Astrocyte of the spinal cord (primary cell): ENCODE measurements at regions not wholly inside any gene's neighbourhood (a gene's known extent, or its start where the extent isn't known, plus 50 kb on each side); places are given as distances from the start of the nearest gene placed in this dataset.

Experiments
- DNase-seq: peaks from one replicate; pipeline ENCODE4 v3.0.0; 2011; ENCODE audit warnings: low read depth, low spot score
- H3K4me3 ChIP-seq: 2 replicates; pipeline ENCODE4 v1.5.1; 2011; ENCODE audit warnings: low read depth, mild to moderate bottlenecking, low read length, moderate library complexity
- CTCF ChIP-seq: IDR thresholded peaks from 2 replicates; pipeline ENCODE4 v1.5.1; 2012; ENCODE audit warnings: low read depth, mild to moderate bottlenecking, low read length, inconsistent platforms
- in situ Hi-C: cut with HindIII; loops from 2 replicates; pipeline ENCODE4 v1.10.0; 2017; ENCODE audit warnings: low sequenced_read_pairs

DNA sequence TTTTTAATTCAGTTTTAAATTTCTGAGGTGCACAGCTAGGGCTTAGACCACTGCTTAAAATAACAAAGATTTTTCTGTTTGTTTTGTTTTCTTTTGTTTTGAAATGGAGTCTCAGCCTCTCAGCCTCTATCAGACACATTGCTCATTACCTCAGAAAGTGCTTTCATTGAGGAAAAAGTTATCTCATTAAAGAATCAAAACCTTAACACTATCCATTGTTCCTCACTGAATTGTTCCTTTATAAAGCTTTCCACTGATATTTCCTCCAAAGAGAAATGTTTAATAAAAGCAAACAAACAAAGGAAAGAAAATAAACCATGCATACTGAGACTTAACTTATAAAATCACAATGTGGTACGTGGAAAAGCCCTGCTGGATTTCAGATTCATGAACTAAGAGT is 63.8 kb downstream of the SIPA1L2 start:
- in situ Hi-C loops, result no loop called here
- no peak for DNase-seq
- no peak for TF ChIP-seq CTCF
- no peak overlapping the region for H3K4me3 ChIP-seq

DNA sequence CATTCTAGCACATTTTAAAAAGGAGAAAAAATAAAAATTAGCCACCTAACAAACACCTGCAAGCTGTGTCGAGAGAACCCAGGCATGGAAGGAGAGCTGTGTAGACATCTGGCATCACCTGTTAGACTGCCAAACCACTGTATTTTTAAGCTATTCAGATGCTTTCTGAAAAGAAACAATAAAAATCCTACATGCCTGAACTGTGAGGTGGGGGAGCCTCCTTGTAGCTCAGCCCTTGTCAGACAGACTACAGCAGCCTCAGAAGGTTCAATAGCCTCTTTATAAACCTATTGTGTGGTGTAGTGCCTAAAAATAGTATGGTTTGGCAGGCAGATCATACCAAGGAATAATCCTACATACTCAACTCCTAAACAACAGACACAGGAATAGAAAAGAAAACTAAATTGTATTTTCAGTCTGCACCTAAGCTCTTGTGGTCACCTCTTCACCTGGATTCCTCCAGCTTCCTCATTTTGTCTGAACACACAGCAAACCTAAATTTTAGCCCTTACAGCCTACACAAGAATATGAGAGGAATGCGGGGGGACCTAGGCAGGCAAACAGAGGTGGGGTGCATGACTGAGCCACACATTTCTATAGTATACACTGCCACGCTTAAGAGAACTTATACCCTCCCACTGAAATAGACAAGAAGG is 67.0 kb downstream of the SIPA1L2 start:
- in situ Hi-C loops, result no loop called here
- no peak for TF ChIP-seq CTCF
- H3K4me3 ChIP-seq, result no peak overlapping the region
- no peak for DNase-seq

DNA sequence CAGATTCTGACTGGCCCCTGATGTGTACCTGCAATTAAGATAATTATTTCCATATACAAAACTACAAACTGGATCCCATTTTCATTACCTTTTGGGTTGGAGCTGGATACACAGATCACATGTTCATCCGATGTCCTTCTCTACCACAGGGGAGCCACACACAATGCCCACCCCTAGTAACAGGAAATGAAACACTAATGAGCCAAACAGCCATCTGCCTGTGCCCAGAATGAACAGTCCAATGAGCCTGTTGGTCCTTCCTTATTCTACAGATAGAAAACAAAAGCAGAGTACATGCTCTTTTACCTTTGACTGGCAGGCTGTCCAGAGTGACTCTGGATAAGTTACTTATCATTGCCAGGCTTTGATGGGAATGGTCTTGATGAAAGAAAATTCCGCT is 68.6 kb downstream of the SIPA1L2 start:
- TF ChIP-seq CTCF, result no peak
- H3K4me3 ChIP-seq, result no peak overlapping the region
- DNase-seq, result no peak
- in situ Hi-C loops, result no loop called here

GRCh38 chr1:232560940-232561339 is 69.0 kb downstream of the SIPA1L2 start:
- TF ChIP-seq CTCF, result no peak
- in situ Hi-C loops, result no loop called here
- no peak overlapping the region for H3K4me3 ChIP-seq
- DNase-seq, result no peak

DNA sequence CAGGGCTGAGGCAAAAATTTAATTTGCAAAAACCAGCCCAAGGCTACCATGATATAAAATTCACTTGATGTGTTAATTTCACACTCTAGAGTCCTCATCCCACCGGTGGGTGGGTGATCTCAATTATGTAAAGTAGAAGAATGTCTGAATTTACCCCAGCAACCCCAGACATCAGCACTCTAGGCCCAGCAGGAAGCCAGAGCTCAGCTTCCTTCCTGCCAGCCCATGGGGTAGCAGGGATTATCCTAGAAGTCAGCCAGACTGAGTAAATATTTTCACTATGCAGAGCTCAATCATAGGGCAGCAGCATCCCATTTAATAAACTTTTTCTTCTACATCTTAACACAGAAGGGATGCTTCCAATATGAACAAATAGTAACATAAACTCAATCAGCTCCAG is 71.0 kb downstream of the SIPA1L2 start:
- no peak overlapping the region for H3K4me3 ChIP-seq
- in situ Hi-C loops, result no loop called here
- DNase-seq, result no peak
- TF ChIP-seq CTCF, result no peak

DNA sequence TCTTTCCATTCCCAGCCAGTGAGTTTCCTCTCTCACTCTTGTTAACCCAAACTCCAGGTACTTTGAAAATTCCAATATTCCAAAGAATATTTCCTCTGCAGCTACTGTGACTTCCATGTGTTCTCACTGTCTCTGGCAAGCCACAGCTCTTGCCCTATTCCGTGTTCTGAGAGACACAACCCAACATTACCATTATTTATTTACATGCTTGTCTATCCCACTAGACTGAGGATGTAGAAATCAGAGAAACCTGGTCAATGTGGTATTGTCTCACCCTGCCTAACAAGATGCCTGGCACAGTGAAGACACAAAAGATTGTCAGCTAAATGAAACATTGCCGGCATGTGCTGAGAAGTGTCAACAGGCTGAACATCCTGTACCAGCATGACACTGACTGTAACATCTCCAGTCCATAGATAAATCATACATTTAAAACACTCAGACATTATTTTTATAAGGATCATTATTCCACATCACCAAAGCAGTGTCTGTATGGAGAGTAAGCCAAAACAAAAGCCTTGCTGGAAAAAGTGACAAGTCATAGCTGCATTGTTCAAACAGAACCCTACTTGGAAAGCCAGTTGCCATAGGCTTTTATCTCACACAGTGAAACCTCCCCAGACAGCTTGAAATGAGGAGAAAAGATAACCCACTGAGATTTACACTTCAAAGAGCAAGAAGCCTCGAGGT is 72.3 kb downstream of the SIPA1L2 start:
- H3K4me3 ChIP-seq, result no peak overlapping the region
- no peak for DNase-seq
- TF ChIP-seq CTCF, result no peak
- in situ Hi-C loops, result no loop called here
